Loucy (cell line): ENCODE measurements at regions not wholly inside any gene's neighbourhood (a gene's known extent, or its start where the extent isn't known, plus 50 kb on each side); places are given as distances from the start of the nearest gene placed in this dataset.
"Not testable (repeated sequence)": the region's sequence is repeated elsewhere in the genome, so short reads cannot be mapped to it uniquely, and the experiment has no call there.

ENCODE experiments used
- H2AFZ ChIP-seq: fragments of 200-600 bp; sonication (generic); 2 replicates; pipeline ENCODE4 v1.6.0; 2016; ENCODE audit warnings: antibody characterized with exemption, mild to moderate bottlenecking, low read length, moderate library complexity
- H3F3A ChIP-seq: fragments of 200-600 bp; 2 replicates; pipeline ENCODE4 v1.6.0; 2016; ENCODE audit warnings: antibody characterized with exemption, low read depth, mild to moderate bottlenecking
- H3K27me3 ChIP-seq: fragments of 200-600 bp; sonication (generic); 2 replicates; pipeline ENCODE4 v1.6.1; 2014; ENCODE audit warnings: low read length, mild to moderate bottlenecking; ENCODE audit not compliant: insufficient read depth, poor library complexity, severe bottlenecking
- H3K36me3 ChIP-seq: fragments of 200-600 bp; sonication (generic); 2 replicates; pipeline ENCODE4 v1.6.1; 2016; ENCODE audit warnings: low read length; ENCODE audit not compliant: insufficient read depth
- H3K4me1 ChIP-seq: fragments of 200-600 bp; sonication (generic); 2 replicates; pipeline ENCODE4 v1.5.1; 2014; ENCODE audit warnings: low read length, mild to moderate bottlenecking; ENCODE audit not compliant: insufficient read depth, poor library complexity, severe bottlenecking
- H3K4me2 ChIP-seq: fragments of 200-600 bp; sonication (generic); 2 replicates; pipeline ENCODE4 v1.6.0; 2014; ENCODE audit warnings: antibody characterized with exemption, low read length, low read depth, mild to moderate bottlenecking; ENCODE audit not compliant: poor library complexity, severe bottlenecking
- H3K4me3 ChIP-seq: fragments of 200-600 bp; sonication (generic); 2 replicates; pipeline ENCODE4 v1.5.1; 2014; ENCODE audit warnings: low read length, mild to moderate bottlenecking, mixed read lengths; ENCODE audit not compliant: poor library complexity, severe bottlenecking
- H3K79me2 ChIP-seq: fragments of 200-600 bp; sonication (generic); 2 replicates; pipeline ENCODE4 v1.6.1; 2014; ENCODE audit warnings: low read length; ENCODE audit not compliant: insufficient read depth
- H3K9ac ChIP-seq: fragments of 200-600 bp; sonication (generic); 2 replicates; pipeline ENCODE4 v1.6.0; 2014; ENCODE audit warnings: mild to moderate bottlenecking, low read depth, low read length, moderate library complexity; ENCODE audit not compliant: poor library complexity, severe bottlenecking
- H3K9me2 ChIP-seq: fragments of 200-600 bp; sonication (generic); replicated peaks from 2 replicates; pipeline ENCODE4 v1.6.1; 2016; ENCODE audit warnings: low read depth, low read length, mixed read lengths
- H3K9me3 ChIP-seq: fragments of 200-600 bp; sonication (generic); 2 replicates; pipeline ENCODE4 v1.6.1; 2014; ENCODE audit warnings: mild to moderate bottlenecking, antibody characterized with exemption, low read length, low read depth; ENCODE audit not compliant: insufficient read depth
- H4K20me1 ChIP-seq: fragments of 200-600 bp; sonication (generic); 2 replicates; pipeline ENCODE4 v1.6.0; 2014; ENCODE audit warnings: antibody characterized with exemption, low read length, mild to moderate bottlenecking; ENCODE audit not compliant: insufficient read depth, poor library complexity, severe bottlenecking
- EZH2phosphoT487 ChIP-seq: fragments of 200-600 bp; IDR thresholded peaks from 2 replicates; pipeline ENCODE4 v1.6.1; 2018; ENCODE audit warnings: antibody characterized with exemption, mild to moderate bottlenecking, moderate library complexity, borderline replicate concordance
- TF ChIP-seq, protein P1 (sequence below): fragments of 200-600 bp; sonication (generic); conservative IDR thresholded peaks from 2 replicates; pipeline ENCODE4 v1.5.1; 2014; ENCODE audit warnings: mild to moderate bottlenecking, antibody characterized with exemption, low read length

DNA sequence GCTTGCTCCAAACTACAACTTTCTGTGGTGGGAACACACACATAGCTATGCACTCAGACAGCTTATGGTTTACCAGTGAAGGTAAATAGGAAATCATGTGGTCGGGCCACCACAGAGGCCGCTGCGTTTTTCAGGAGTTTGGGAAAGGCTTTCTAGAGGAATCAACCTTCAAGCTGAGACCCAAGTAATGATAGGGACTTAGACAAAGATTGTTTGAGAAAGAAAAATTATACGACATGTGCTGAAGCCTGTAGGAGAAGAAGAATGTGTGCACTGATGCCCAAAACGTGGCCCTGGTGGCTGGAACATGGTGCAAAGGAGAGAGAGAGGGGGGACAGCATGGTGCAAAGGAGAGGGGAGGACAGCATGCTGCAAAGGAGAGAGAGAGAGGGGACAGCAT lies 61.2 kb upstream of the VIPR2 start:
- no peaks in the 10 kb centered on the region for H3K79me2 ChIP-seq
- H4K20me1 ChIP-seq = no peaks in the 10 kb centered on the region
- H3F3A ChIP-seq = no peaks in the 10 kb centered on the region
- no peaks in the 10 kb centered on the region for H3K9me2 ChIP-seq
- H3K9ac ChIP-seq = no peak overlapping the region
- no peaks in the 10 kb centered on the region for H3K4me1 ChIP-seq
- H2AFZ ChIP-seq = no peak overlapping the region
- H3K9me3 ChIP-seq = peaks cover 8% of the 10 kb centered on the region; the same call in 1 of the 2 replicates
- H3K36me3 ChIP-seq = no peaks in the 10 kb centered on the region
- no peaks in the 10 kb centered on the region for H3K27me3 ChIP-seq
- no peak overlapping the region for H3K4me3 ChIP-seq
- no peak overlapping the region for H3K4me2 ChIP-seq
- TF ChIP-seq, protein P1, sequence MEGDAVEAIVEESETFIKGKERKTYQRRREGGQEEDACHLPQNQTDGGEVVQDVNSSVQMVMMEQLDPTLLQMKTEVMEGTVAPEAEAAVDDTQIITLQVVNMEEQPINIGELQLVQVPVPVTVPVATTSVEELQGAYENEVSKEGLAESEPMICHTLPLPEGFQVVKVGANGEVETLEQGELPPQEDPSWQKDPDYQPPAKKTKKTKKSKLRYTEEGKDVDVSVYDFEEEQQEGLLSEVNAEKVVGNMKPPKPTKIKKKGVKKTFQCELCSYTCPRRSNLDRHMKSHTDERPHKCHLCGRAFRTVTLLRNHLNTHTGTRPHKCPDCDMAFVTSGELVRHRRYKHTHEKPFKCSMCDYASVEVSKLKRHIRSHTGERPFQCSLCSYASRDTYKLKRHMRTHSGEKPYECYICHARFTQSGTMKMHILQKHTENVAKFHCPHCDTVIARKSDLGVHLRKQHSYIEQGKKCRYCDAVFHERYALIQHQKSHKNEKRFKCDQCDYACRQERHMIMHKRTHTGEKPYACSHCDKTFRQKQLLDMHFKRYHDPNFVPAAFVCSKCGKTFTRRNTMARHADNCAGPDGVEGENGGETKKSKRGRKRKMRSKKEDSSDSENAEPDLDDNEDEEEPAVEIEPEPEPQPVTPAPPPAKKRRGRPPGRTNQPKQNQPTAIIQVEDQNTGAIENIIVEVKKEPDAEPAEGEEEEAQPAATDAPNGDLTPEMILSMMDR = no peak
- no peak for TF ChIP-seq EZH2phosphoT487

GRCh38 chr7:159204664-159205063 lies 60.0 kb upstream of the VIPR2 start:
- no peak overlapping the region for H3K9ac ChIP-seq
- H3K4me2 ChIP-seq = no peak overlapping the region
- no peaks in the 10 kb centered on the region for H3F3A ChIP-seq
- H3K9me2 ChIP-seq = no peaks in the 10 kb centered on the region
- H3K4me1 ChIP-seq = no peaks in the 10 kb centered on the region
- H3K36me3 ChIP-seq = no peaks in the 10 kb centered on the region
- H3K27me3 ChIP-seq = no peaks in the 10 kb centered on the region
- H4K20me1 ChIP-seq = no peaks in the 10 kb centered on the region
- no peak overlapping the region for H3K4me3 ChIP-seq
- no peak overlapping the region for H2AFZ ChIP-seq
- H3K79me2 ChIP-seq = no peaks in the 10 kb centered on the region
- no peak for TF ChIP-seq EZH2phosphoT487
- TF ChIP-seq, protein P1 = no peak
- peaks cover 8% of the 10 kb centered on the region; the same call in 1 of the 2 replicates for H3K9me3 ChIP-seq

DNA sequence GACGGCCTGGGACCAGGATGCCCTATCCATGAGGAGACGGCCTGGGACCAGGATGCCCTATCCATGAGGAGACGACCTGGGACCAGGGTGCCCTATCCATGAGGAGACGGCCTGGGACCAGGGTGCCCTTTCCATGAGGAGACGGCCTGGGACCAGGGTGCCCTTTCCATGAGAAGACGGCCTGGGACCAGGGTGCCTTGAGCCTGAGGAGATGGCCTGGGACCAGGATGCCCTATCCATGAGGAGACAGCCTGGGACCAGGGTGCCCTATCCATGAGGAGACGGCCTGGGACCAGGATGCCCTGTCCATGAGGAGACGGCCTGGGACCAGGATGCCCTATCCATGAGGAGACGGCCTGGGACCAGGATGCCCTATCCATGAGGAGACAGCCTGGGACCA lies 58.6 kb upstream of the VIPR2 start:
- not testable (repeated sequence) for H3K9ac ChIP-seq, H3K4me1 ChIP-seq, H3K36me3 ChIP-seq, H2AFZ ChIP-seq, H3K9me3 ChIP-seq, H3K4me2 ChIP-seq, H3K4me3 ChIP-seq, H3K79me2 ChIP-seq, H4K20me1 ChIP-seq, H3K9me2 ChIP-seq, H3K27me3 ChIP-seq, H3F3A ChIP-seq

DNA sequence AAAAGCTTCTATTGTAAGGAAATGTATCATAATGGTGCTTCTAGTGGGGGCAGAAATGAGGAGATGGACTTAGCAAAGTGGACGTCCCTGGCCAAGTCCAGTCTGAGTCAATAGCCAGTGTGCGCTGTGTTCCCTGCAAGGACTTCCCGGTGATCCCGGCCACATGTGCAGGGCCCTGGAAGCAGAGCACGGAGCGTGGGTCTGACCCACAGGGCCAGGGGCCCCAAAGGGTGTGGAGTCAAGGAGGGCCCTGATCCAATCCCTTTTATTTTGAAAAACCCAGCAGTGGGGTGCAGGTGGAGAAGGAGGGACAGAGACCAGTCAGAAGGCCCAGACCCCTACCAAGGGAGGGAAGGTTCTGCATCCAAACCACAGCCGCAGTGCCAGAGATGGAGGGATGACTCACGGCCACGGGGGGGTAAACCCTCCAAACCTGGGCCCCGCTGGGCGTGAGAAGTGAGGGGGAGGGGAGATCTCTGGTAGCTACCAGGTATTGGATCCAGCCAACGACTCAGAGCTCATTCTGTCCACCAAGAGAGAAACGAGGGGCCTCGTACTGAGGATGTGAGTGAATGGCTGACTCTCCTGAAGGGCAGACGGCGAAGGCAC lies 57.2 kb upstream of the VIPR2 start:
- TF ChIP-seq EZH2phosphoT487 = no peak
- TF ChIP-seq, protein P1 = no peak
- Histone ChIP-seq H3K79me2 (no peaks in the 10 kb centered on the region), H3K36me3 (no peaks in the 10 kb centered on the region), H3K4me1 (peaks cover 17% of the 10 kb centered on the region), H3K9me2 (no peaks in the 10 kb centered on the region), H3K27me3 (no peaks in the 10 kb centered on the region), H3K4me2 (no peak overlapping the region), H2AFZ (no peak overlapping the region), H3K9ac (no peak overlapping the region), H4K20me1 (no peaks in the 10 kb centered on the region), H3K9me3 (peaks cover 2% of the 10 kb centered on the region; the same call in 1 of the 2 replicates), H3K4me3 (no peak overlapping the region), H3F3A (no peaks in the 10 kb centered on the region)
